ENCODE measurements at regions not wholly inside any gene's neighbourhood (a gene's known extent, or its start where the extent isn't known, plus 50 kb on each side); places are given as distances from the start of the nearest gene placed in this dataset.

- no peak for TF ChIP-seq ZFX (IDR thresholded peaks at IDR 0.05; ENCODE audit: borderline replicate concordance)
- no peak for TF ChIP-seq CTCF (IDR thresholded peaks at IDR 0.05)
- H3K27ac ChIP-seq = no peak overlapping the region
Observed at GRCh38 chr21:22225299-22225698, 1227.1 kb downstream of the NCAM2 start.

- no peak overlapping the region for H3K27ac ChIP-seq
- TF ChIP-seq CTCF (IDR thresholded peaks at IDR 0.05) = no peak
- TF ChIP-seq ZFX (IDR thresholded peaks at IDR 0.05; ENCODE audit: borderline replicate concordance) = no peak
Observed at GRCh38 chr21:22231013-22231412, 1232.8 kb downstream of the NCAM2 start.

GRCh38 chr21:22235866-22236590 lies 1237.8 kb downstream of the NCAM2 start:
- TF ChIP-seq ZFX (IDR thresholded peaks at IDR 0.05; ENCODE audit: borderline replicate concordance) (no peak), CTCF (IDR thresholded peaks at IDR 0.05) (no peak)
- no peak overlapping the region for H3K27ac ChIP-seq

- no peak overlapping the region for H3K27ac ChIP-seq
- TF ChIP-seq CTCF (IDR thresholded peaks at IDR 0.05) (no peak), ZFX (IDR thresholded peaks at IDR 0.05; ENCODE audit: borderline replicate concordance) (no peak)
Observed at GRCh38 chr21:22244516-22244915, 1246.3 kb downstream of the NCAM2 start.

- TF ChIP-seq CTCF (IDR thresholded peaks at IDR 0.05) (no peak), ZFX (IDR thresholded peaks at IDR 0.05; ENCODE audit: borderline replicate concordance) (no peak)
- H3K27ac ChIP-seq = no peak overlapping the region
Observed at GRCh38 chr21:22250355-22250754, 1252.1 kb downstream of the NCAM2 start.

GRCh38 chr21:22253761-22254160 lies 1255.6 kb downstream of the NCAM2 start:
- no peak overlapping the region for H3K27ac ChIP-seq
- TF ChIP-seq ZFX (IDR thresholded peaks at IDR 0.05; ENCODE audit: borderline replicate concordance) = no peak
- no peak for TF ChIP-seq CTCF (IDR thresholded peaks at IDR 0.05)

GRCh38 chr21:22258821-22259220 lies 1260.6 kb downstream of the NCAM2 start:
- no peak for TF ChIP-seq CTCF (IDR thresholded peaks at IDR 0.05)
- no peak for TF ChIP-seq ZFX (IDR thresholded peaks at IDR 0.05; ENCODE audit: borderline replicate concordance)
- H3K27ac ChIP-seq = peak overlapping the region; percentile 77

Measured in 22Rv1 (cell line).